ENCODE measurements at regions not wholly inside any gene's neighbourhood (a gene's known extent, or its start where the extent isn't known, plus 50 kb on each side); places are given as distances from the start of the nearest gene placed in this dataset.
"Not testable (repeated sequence)": the region's sequence is repeated elsewhere in the genome, so short reads cannot be mapped to it uniquely, and the experiment has no call there.

GRCh38 chrX:74251006-74251930, 52.7 kb upstream of the ZCCHC13 start:
- DNase-seq: no peak

- DNase-seq: no peak
Measured at GRCh38 chrX:74250574-74250973, 53.4 kb upstream of the ZCCHC13 start.

GRCh38 chrX:74249963-74250362, 54.0 kb upstream of the ZCCHC13 start:
- no peak for DNase-seq

GRCh38 chrX:74248889-74249288, 55.1 kb upstream of the ZCCHC13 start:
- no peak for DNase-seq

GRCh38 chrX:74246524-74246923, 57.5 kb upstream of the ZCCHC13 start:
- DNase-seq: no peak

GRCh38 chrX:74242484-74243138, 61.4 kb upstream of the ZCCHC13 start:
- DNase-seq: no peak

GRCh38 chrX:74242050-74242449, 61.9 kb upstream of the ZCCHC13 start:
- no peak for DNase-seq

GRCh38 chrX:74238771-74239170, 65.2 kb upstream of the ZCCHC13 start:
- no peak for DNase-seq

- DNase-seq: no peak
Measured at GRCh38 chrX:74234818-74235217, 69.2 kb upstream of the ZCCHC13 start.

- DNase-seq: peak; percentile 5 to 29
Measured at GRCh38 chrX:74232859-74233258, 71.1 kb upstream of the ZCCHC13 start.

- DNase-seq: no peak
Measured at GRCh38 chrX:74231625-74232024, 72.4 kb upstream of the ZCCHC13 start.

GRCh38 chrX:74230094-74230493, 73.9 kb upstream of the ZCCHC13 start:
- DNase-seq: no peak

GRCh38 chrX:74225111-74225510, 78.9 kb upstream of the ZCCHC13 start:
- no peak for DNase-seq

- DNase-seq: no peak
Measured at GRCh38 chrX:74220277-74220676, 83.7 kb upstream of the ZCCHC13 start.

- DNase-seq: no peak
Measured at GRCh38 chrX:74218895-74219294, 85.1 kb upstream of the ZCCHC13 start.

GRCh38 chrX:74216421-74216820, 87.6 kb upstream of the ZCCHC13 start:
- DNase-seq: no peak

GRCh38 chrX:74211911-74212310, 92.1 kb upstream of the ZCCHC13 start:
- DNase-seq: no peak

GRCh38 chrX:74207539-74207938, 96.4 kb upstream of the ZCCHC13 start:
- no peak for DNase-seq

GRCh38 chrX:74195605-74196004, 108.4 kb upstream of the ZCCHC13 start:
- DNase-seq: no peak

GRCh38 chrX:74195120-74195519, 108.9 kb upstream of the ZCCHC13 start:
- no peak for DNase-seq

GRCh38 chrX:74187211-74187610, 116.8 kb upstream of the ZCCHC13 start:
- DNase-seq: no peak

- DNase-seq: not testable (repeated sequence)
Measured at GRCh38 chrX:74183047-74183446, 120.9 kb upstream of the ZCCHC13 start.

GRCh38 chrX:74181976-74182375, 122.0 kb upstream of the ZCCHC13 start:
- DNase-seq: not testable (repeated sequence)

GRCh38 chrX:74180716-74181115, 123.3 kb upstream of the ZCCHC13 start:
- no peak for DNase-seq
